ENCODE measurements at regions not wholly inside any gene's neighbourhood (a gene's known extent, or its start where the extent isn't known, plus 50 kb on each side); places are given as distances from the start of the nearest gene placed in this dataset.

- TF ChIP-seq EP300 (IDR thresholded peaks at IDR 0.05; ENCODE audit: borderline replicate concordance): no peak
- TF ChIP-seq EGR1 (IDR thresholded peaks at IDR 0.05): no peak
- TF ChIP-seq NFIC (IDR thresholded peaks at IDR 0.05): no peak
- TF ChIP-seq MAX (IDR thresholded peaks at IDR 0.05): no peak
- no peak for TF ChIP-seq USF1 (IDR thresholded peaks at IDR 0.05)
- no peak for TF ChIP-seq TAF1 (IDR thresholded peaks at IDR 0.05; ENCODE audit: low read depth)
- no peak for TF ChIP-seq REST (IDR thresholded peaks at IDR 0.05; ENCODE audit: low read depth)
- no peak for TF ChIP-seq TEAD4 (IDR thresholded peaks at IDR 0.05)
- no peak for TF ChIP-seq CREB1 (IDR thresholded peaks at IDR 0.05; ENCODE audit: low read depth)
- TF ChIP-seq RAD21 (IDR thresholded peaks at IDR 0.05; ENCODE audit: low read depth): no peak
- TF ChIP-seq YY1 (IDR thresholded peaks at IDR 0.05; ENCODE audit: low read depth): no peak
- TF ChIP-seq FOXM1 (IDR thresholded peaks at IDR 0.05; ENCODE audit: borderline replicate concordance, low read depth): no peak
- no peak for TF ChIP-seq CEBPB (IDR thresholded peaks at IDR 0.05)
- TF ChIP-seq ZBTB7A (IDR thresholded peaks at IDR 0.05; ENCODE audit: low read depth): no peak
Observed at GRCh38 chr11:116454951-116455350, 317.8 kb downstream of the BUD13 start.

- TF ChIP-seq CEBPB (IDR thresholded peaks at IDR 0.05) (no peak), RAD21 (IDR thresholded peaks at IDR 0.05; ENCODE audit: low read depth) (peak; percentile 49)
Observed at GRCh38 chr11:116454020-116454645, 318.7 kb downstream of the BUD13 start.

GRCh38 chr11:116452461-116452860, 320.3 kb downstream of the BUD13 start:
- TF ChIP-seq FOXM1 (IDR thresholded peaks at IDR 0.05; ENCODE audit: borderline replicate concordance, low read depth) (no peak), REST (IDR thresholded peaks at IDR 0.05; ENCODE audit: low read depth) (no peak), TCF12 (IDR thresholded peaks at IDR 0.05; ENCODE audit: low read depth) (no peak), NFIC (IDR thresholded peaks at IDR 0.05) (no peak), RAD21 (IDR thresholded peaks at IDR 0.05; ENCODE audit: low read depth) (no peak), MAX (IDR thresholded peaks at IDR 0.05) (no peak), TAF1 (IDR thresholded peaks at IDR 0.05; ENCODE audit: low read depth) (no peak), EP300 (IDR thresholded peaks at IDR 0.05; ENCODE audit: borderline replicate concordance) (no peak)

- TF ChIP-seq EP300 (IDR thresholded peaks at IDR 0.05; ENCODE audit: borderline replicate concordance) (no peak), ZBTB7A (IDR thresholded peaks at IDR 0.05; ENCODE audit: low read depth) (no peak), TEAD4 (IDR thresholded peaks at IDR 0.05) (no peak), CEBPB (IDR thresholded peaks at IDR 0.05) (no peak), MAX (IDR thresholded peaks at IDR 0.05) (no peak), CREB1 (IDR thresholded peaks at IDR 0.05; ENCODE audit: low read depth) (no peak), USF1 (IDR thresholded peaks at IDR 0.05) (no peak), FOXM1 (IDR thresholded peaks at IDR 0.05; ENCODE audit: borderline replicate concordance, low read depth) (no peak), RAD21 (IDR thresholded peaks at IDR 0.05; ENCODE audit: low read depth) (no peak)
Observed at GRCh38 chr11:116449522-116449921, 323.3 kb downstream of the BUD13 start.

GRCh38 chr11:116446048-116446941, 326.5 kb downstream of the BUD13 start:
- TF ChIP-seq REST (IDR thresholded peaks at IDR 0.05; ENCODE audit: low read depth): no peak
- no peak for TF ChIP-seq YY1 (IDR thresholded peaks at IDR 0.05; ENCODE audit: low read depth)
- TF ChIP-seq TAF1 (IDR thresholded peaks at IDR 0.05; ENCODE audit: low read depth): no peak
- TF ChIP-seq TCF12 (IDR thresholded peaks at IDR 0.05; ENCODE audit: low read depth): no peak
- TF ChIP-seq EP300 (IDR thresholded peaks at IDR 0.05; ENCODE audit: borderline replicate concordance): no peak
- no peak for TF ChIP-seq NFIC (IDR thresholded peaks at IDR 0.05)
- no peak for TF ChIP-seq ZBTB7A (IDR thresholded peaks at IDR 0.05; ENCODE audit: low read depth)
- no peak for TF ChIP-seq FOXM1 (IDR thresholded peaks at IDR 0.05; ENCODE audit: borderline replicate concordance, low read depth)
- TF ChIP-seq TEAD4 (IDR thresholded peaks at IDR 0.05): no peak
- TF ChIP-seq MAX (IDR thresholded peaks at IDR 0.05): no peak
- TF ChIP-seq CREB1 (IDR thresholded peaks at IDR 0.05; ENCODE audit: low read depth): no peak
- no peak for TF ChIP-seq CEBPB (IDR thresholded peaks at IDR 0.05)
- TF ChIP-seq EGR1 (IDR thresholded peaks at IDR 0.05): no peak
- no peak for TF ChIP-seq RAD21 (IDR thresholded peaks at IDR 0.05; ENCODE audit: low read depth)
- TF ChIP-seq USF1 (IDR thresholded peaks at IDR 0.05): no peak

Measured in Ishikawa (cell line).